ENCODE measurements at regions not wholly inside any gene's neighbourhood (a gene's known extent, or its start where the extent isn't known, plus 50 kb on each side); places are given as distances from the start of the nearest gene placed in this dataset.

DNA sequence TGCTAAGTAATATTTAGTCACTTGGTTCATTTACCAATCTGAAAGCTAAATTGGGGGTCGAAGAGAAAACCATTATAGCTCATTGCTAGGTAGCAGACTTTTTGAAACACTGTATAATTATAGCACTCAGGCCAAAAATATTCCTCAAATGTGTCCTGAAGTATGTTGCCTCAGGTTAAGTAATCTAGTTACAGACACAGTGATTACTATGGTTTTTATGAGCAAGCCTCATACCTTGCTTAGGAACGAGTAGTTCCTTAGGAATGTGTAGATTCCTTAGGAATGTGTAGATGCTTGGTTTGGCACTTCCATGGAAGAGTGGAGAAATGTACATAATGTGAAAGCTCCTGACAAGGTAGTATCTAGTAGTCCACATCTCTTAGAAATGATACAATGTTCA lies 387.5 kb downstream of the LMO7 start:
- no peaks in the 10 kb centered on the region for H3K36me3 ChIP-seq
- intact Hi-C loops (cut with DNase I) = no loop called here
- DNase-seq (ENCODE audit: extremely low spot score in 2 of 2) = no peak
- no peak overlapping the region for H3K4me3 ChIP-seq
- H3K27ac ChIP-seq = no peak overlapping the region
- no peaks in the 10 kb centered on the region for H3K4me1 ChIP-seq
- no peaks in the 10 kb centered on the region for H3K9me3 ChIP-seq
- TF ChIP-seq, protein P1, sequence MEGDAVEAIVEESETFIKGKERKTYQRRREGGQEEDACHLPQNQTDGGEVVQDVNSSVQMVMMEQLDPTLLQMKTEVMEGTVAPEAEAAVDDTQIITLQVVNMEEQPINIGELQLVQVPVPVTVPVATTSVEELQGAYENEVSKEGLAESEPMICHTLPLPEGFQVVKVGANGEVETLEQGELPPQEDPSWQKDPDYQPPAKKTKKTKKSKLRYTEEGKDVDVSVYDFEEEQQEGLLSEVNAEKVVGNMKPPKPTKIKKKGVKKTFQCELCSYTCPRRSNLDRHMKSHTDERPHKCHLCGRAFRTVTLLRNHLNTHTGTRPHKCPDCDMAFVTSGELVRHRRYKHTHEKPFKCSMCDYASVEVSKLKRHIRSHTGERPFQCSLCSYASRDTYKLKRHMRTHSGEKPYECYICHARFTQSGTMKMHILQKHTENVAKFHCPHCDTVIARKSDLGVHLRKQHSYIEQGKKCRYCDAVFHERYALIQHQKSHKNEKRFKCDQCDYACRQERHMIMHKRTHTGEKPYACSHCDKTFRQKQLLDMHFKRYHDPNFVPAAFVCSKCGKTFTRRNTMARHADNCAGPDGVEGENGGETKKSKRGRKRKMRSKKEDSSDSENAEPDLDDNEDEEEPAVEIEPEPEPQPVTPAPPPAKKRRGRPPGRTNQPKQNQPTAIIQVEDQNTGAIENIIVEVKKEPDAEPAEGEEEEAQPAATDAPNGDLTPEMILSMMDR (IDR thresholded peaks at IDR 0.05) = no peak
- TF ChIP-seq POLR2AphosphoS5 (IDR thresholded peaks at IDR 0.05; ENCODE audit: insufficient read depth in 1 of 2, low read depth in 1 of 2) (no peak), POLR2A (IDR thresholded peaks at IDR 0.05) (no peak)
- no peaks in the 10 kb centered on the region for H3K27me3 ChIP-seq

DNA sequence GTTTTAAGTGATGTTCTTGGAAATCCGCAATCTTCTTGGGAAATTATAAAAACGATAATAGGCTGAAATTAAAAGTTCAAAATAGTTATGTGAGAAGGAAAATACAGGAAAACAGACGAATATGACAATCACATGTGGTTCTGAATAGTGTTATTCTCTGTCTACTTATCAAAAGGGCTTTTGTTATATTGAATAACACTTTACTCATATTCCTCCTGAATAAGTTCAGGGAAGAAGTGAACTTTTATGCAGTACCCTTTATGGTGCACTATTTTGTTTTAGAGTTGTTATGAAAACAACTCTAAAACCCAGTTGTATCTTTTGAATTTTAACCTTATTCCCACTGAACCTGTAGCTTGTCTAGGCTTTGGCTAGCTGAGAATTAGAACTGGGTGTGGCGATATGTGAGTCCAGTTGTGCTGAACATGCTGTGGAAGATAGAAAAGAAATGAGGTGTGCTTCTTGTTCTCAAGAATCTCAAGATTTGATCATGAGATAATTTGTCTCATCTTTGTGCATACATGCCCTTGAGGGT lies 384.4 kb downstream of the LMO7 start:
- TF ChIP-seq POLR2A (IDR thresholded peaks at IDR 0.05) = no peak
- no peak for TF ChIP-seq POLR2AphosphoS5 (IDR thresholded peaks at IDR 0.05; ENCODE audit: insufficient read depth in 1 of 2, low read depth in 1 of 2)
- Histone ChIP-seq H3K36me3 (no peaks in the 10 kb centered on the region), H3K4me3 (no peak overlapping the region), H3K4me1 (no peaks in the 10 kb centered on the region), H3K9me3 (no peaks in the 10 kb centered on the region), H3K27me3 (no peaks in the 10 kb centered on the region), H3K27ac (no peak overlapping the region)
- intact Hi-C loops (cut with DNase I) = no loop called here
- DNase-seq (ENCODE audit: extremely low spot score in 2 of 2) = no peak

DNA sequence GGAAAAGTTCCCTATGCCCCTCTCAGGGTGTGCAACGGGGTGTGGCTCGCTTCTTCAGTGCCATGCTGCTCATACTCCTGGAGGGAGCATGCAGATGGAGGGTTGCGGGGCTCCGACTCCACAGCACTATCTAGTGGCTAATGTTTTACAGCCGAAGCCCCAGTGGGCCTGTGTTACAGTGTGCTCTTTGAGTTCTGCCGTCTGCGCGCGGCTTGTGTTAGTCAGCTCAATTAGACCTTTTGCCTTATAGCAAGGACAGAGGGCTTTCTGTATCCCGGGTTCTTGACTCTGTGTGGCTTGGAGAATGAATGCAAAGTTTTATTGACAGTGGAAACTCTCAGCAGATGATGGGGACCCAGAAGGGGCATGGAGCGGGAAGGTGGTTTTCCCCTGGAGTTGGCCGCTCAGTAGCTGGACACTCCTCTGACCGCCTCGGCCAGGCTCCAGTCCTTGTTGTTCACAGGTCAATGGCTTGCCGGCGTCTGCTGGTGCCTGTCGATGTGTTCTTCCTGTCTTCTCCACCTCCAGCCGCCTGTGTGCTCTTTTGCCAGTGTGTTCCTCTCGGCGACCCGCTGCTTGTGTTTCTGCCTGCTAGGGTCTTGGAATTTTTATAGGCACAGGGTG lies 383.4 kb downstream of the LMO7 start:
- Histone ChIP-seq H3K4me1 (no peaks in the 10 kb centered on the region), H3K27ac (no peak overlapping the region), H3K4me3 (no peak overlapping the region), H3K36me3 (no peaks in the 10 kb centered on the region), H3K27me3 (no peaks in the 10 kb centered on the region), H3K9me3 (no peaks in the 10 kb centered on the region)
- DNase-seq (ENCODE audit: extremely low spot score in 2 of 2) = no peak
- intact Hi-C loops (cut with DNase I) = no loop called here
- TF ChIP-seq POLR2A (IDR thresholded peaks at IDR 0.05) (no peak), POLR2AphosphoS5 (IDR thresholded peaks at IDR 0.05; ENCODE audit: insufficient read depth in 1 of 2, low read depth in 1 of 2) (no peak)
- TF ChIP-seq, protein P1 (IDR thresholded peaks at IDR 0.05) = no peak

DNA sequence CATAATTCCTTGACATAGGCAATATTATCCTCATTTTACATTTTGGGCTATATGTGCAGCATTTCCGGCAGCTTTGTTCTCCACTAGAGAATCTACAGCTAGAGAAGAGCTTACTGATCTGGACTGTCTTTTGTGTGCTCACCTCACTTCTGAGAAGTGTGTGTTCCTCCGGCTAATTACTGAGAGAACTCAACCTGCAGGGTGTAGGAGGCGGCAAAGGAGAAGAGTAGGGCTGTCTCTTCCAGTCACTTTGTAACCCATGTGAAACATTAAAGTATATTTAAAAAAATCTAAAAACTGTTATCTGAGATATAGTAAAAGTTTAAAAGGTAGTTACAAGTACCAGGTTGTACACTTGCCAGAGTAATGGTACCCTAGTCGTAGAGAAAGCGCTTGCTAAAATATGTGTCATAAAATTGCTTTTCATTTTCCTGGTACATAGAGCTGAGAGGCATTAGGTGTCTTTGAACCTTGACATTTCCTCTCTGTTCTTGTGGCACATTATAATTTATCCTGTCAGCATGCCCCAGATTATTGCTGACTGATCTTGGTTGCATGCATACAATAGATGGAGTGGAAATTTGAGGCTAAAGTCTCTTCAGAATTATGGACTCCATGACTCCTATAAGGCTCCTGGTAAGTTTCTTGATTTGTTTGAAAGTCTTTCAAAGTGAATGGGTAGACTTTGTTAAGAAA lies 381.9 kb downstream of the LMO7 start:
- DNase-seq (ENCODE audit: extremely low spot score in 2 of 2) = no peak
- Histone ChIP-seq H3K27me3 (no peaks in the 10 kb centered on the region), H3K4me3 (no peak overlapping the region), H3K27ac (no peak overlapping the region), H3K36me3 (no peaks in the 10 kb centered on the region), H3K9me3 (no peaks in the 10 kb centered on the region), H3K4me1 (no peaks in the 10 kb centered on the region)
- TF ChIP-seq POLR2AphosphoS5 (IDR thresholded peaks at IDR 0.05; ENCODE audit: insufficient read depth in 1 of 2, low read depth in 1 of 2) (no peak), POLR2A (IDR thresholded peaks at IDR 0.05) (no peak)
- TF ChIP-seq, protein P1 (IDR thresholded peaks at IDR 0.05) = no peak
- intact Hi-C loops (cut with DNase I) = no loop called here

DNA sequence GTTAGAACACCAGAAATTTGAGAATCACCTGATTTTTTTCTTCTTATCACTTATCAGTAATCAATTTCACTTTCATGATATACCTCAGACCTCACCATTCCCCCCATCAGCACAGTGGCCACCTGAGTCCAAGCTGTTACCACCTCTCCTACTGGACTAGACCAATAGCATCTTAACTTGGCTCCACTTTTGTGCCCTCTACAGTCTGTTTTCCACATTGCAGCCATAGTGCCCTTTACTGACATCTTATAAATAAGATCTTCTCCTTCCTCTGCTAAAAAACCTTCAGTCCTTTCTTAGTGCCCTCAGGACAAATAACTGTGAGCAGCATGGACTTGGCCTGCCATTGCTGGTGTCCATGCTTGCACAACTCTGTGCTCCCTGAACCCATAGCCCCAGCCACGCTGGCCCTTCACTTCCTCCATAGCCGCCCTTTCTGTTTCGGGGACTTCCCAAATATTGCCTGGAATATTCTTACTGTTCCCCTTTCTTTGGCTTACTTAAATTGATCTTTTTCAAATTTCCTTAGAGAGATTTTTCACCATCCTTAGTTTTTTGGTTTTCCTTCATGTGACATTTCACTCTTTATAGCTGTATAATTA lies 380.8 kb downstream of the LMO7 start:
- H3K27me3 ChIP-seq = no peaks in the 10 kb centered on the region
- no peaks in the 10 kb centered on the region for H3K9me3 ChIP-seq
- intact Hi-C loops (cut with DNase I) = no loop called here
- H3K4me1 ChIP-seq = no peaks in the 10 kb centered on the region
- H3K27ac ChIP-seq = no peak overlapping the region
- no peak for DNase-seq (ENCODE audit: extremely low spot score in 2 of 2)
- TF ChIP-seq POLR2AphosphoS5 (IDR thresholded peaks at IDR 0.05; ENCODE audit: insufficient read depth in 1 of 2, low read depth in 1 of 2) (no peak), POLR2A (IDR thresholded peaks at IDR 0.05) (no peak)
- TF ChIP-seq, protein P1 (IDR thresholded peaks at IDR 0.05) = no peak
- no peaks in the 10 kb centered on the region for H3K36me3 ChIP-seq
- no peak overlapping the region for H3K4me3 ChIP-seq
